Trophoblast cell (in vitro differentiated cells and primary cell): ENCODE measurements at regions not wholly inside any gene's neighbourhood (a gene's known extent, or its start where the extent isn't known, plus 50 kb on each side); places are given as distances from the start of the nearest gene placed in this dataset.

Experiments
- DNase-seq, 2 donors: peaks; one replicate each; pipeline ENCODE4 v3.0.0-alpha.2; 2016
- H2AFZ ChIP-seq: 2 replicates; pipeline ENCODE4 v1.6.1; 2013; ENCODE audit warnings: low read length, moderate library complexity, mild to moderate bottlenecking; ENCODE audit not compliant: insufficient read depth, poor library complexity
- H2AK5ac ChIP-seq: 2 replicates; pipeline ENCODE4 v1.6.1; 2013; ENCODE audit warnings: mild to moderate bottlenecking, low read length
- H2BK120ac ChIP-seq: 2 replicates; pipeline ENCODE4 v1.6.1; 2013; ENCODE audit warnings: low read length, mild to moderate bottlenecking, moderate library complexity; ENCODE audit not compliant: insufficient read depth, poor library complexity
- H2BK12ac ChIP-seq: 2 replicates; pipeline ENCODE4 v1.6.1; 2013; ENCODE audit warnings: mild to moderate bottlenecking, low read length, moderate library complexity
- H2BK5ac ChIP-seq: 2 replicates; pipeline ENCODE4 v1.6.1; 2013; ENCODE audit warnings: low read length, low read depth, moderate library complexity, mild to moderate bottlenecking; ENCODE audit not compliant: poor library complexity
- H3K14ac ChIP-seq: 2 replicates; pipeline ENCODE4 v1.6.1; 2013; ENCODE audit warnings: mild to moderate bottlenecking, low read length
- H3K18ac ChIP-seq: 2 replicates; pipeline ENCODE4 v1.6.1; 2013; ENCODE audit warnings: mild to moderate bottlenecking, low read length
- H3K23ac ChIP-seq: 2 replicates; pipeline ENCODE4 v1.6.1; 2013; ENCODE audit warnings: low read length
- H3K27ac ChIP-seq: 2 replicates; pipeline ENCODE4 v1.5.1; 2013; ENCODE audit warnings: low read depth, mild to moderate bottlenecking, inconsistent platforms, low read length, moderate library complexity
- H3K27me3 ChIP-seq: 2 replicates; pipeline ENCODE4 v1.6.1; 2013; ENCODE audit warnings: inconsistent platforms, mild to moderate bottlenecking, low read length, moderate library complexity; ENCODE audit not compliant: insufficient read depth
- H3K36me3 ChIP-seq, 2 experiments: 1 replicate in 1 of 2; 2 replicates in 1 of 2; pipeline ENCODE4 v1.6.1; 2013; ENCODE audit warnings: low read length in 2 of 2, mild to moderate bottlenecking in 2 of 2, moderate library complexity in 1 of 2; ENCODE audit not compliant: insufficient read depth in 2 of 2, control insufficient read depth in 1 of 2
- H3K4ac ChIP-seq: 2 replicates; pipeline ENCODE4 v1.6.1; 2013; ENCODE audit warnings: low read depth, mild to moderate bottlenecking, low read length, moderate library complexity
- H3K4me1 ChIP-seq, 2 experiments: 1 replicate in 1 of 2; 2 replicates in 1 of 2; pipeline ENCODE4 v1.6.1; 2013; ENCODE audit warnings: low read length in 2 of 2, mild to moderate bottlenecking in 2 of 2, moderate library complexity in 1 of 2; ENCODE audit not compliant: insufficient read depth in 2 of 2, control insufficient read depth in 1 of 2
- H3K4me2 ChIP-seq: 2 replicates; pipeline ENCODE4 v1.6.1; 2013; ENCODE audit warnings: inconsistent platforms, mild to moderate bottlenecking, low read length, moderate library complexity
- H3K4me3 ChIP-seq: 2 replicates; pipeline ENCODE4 v1.5.1; 2013; ENCODE audit warnings: mild to moderate bottlenecking, low read depth, low read length, inconsistent platforms
- H3K79me1 ChIP-seq: one replicate; pipeline ENCODE4 v1.6.1; 2013; ENCODE audit warnings: low read length
- H3K79me2 ChIP-seq: 2 replicates; pipeline ENCODE4 v1.6.1; 2013; ENCODE audit warnings: low read length, mild to moderate bottlenecking; ENCODE audit not compliant: control insufficient read depth, insufficient read depth, poor library complexity
- H3K9ac ChIP-seq: 2 replicates; pipeline ENCODE4 v1.6.1; 2013; ENCODE audit warnings: mild to moderate bottlenecking, low read length
- H3K9me3 ChIP-seq: 2 replicates; pipeline ENCODE4 v1.6.1; 2013; ENCODE audit warnings: low read depth, mild to moderate bottlenecking, control low read depth, inconsistent platforms, low read length; ENCODE audit not compliant: insufficient read depth
- H4K12ac ChIP-seq: 2 replicates; pipeline ENCODE4 v1.6.1; 2013; ENCODE audit warnings: low read depth, mild to moderate bottlenecking, low read length, moderate library complexity
- H4K8ac ChIP-seq: 2 replicates; pipeline ENCODE4 v1.6.1; 2013; ENCODE audit warnings: low read depth, mild to moderate bottlenecking, low read length, moderate library complexity
- H4K91ac ChIP-seq: one replicate; pipeline ENCODE4 v1.6.1; 2013; ENCODE audit warnings: low read depth, mild to moderate bottlenecking, low read length, moderate library complexity
- WGBS: extraction: QIAGEN DNeasy Blood & Tissue Kit; methylation state at CpG from one replicate; pipeline ENCODE4 v1.1.7; 2013; ENCODE audit warnings: missing lambda C conversion rate; ENCODE audit not compliant: insufficient read length, insufficient coverage; ENCODE audit errors: extremely low coverage; 5-methylcytosine and 5-hydroxymethylcytosine counted together

- Histone ChIP-seq H2BK5ac (no peak overlapping the region), H3K4me3 (no peak overlapping the region), H3K14ac (no peak overlapping the region), H4K8ac (no peak overlapping the region), H3K4me2 (no peak overlapping the region), H3K18ac (no peak overlapping the region), H3K23ac (no peak overlapping the region), H2AK5ac (no peak overlapping the region), H3K79me1 (no peaks in the 10 kb centered on the region), H3K27me3 (no peaks in the 10 kb centered on the region), H4K91ac (no peak overlapping the region), H3K27ac (no peak overlapping the region), H4K12ac (no peak overlapping the region), H3K36me3 (no peaks in the 10 kb centered on the region), H3K4me1 (no peaks in the 10 kb centered on the region), H2BK120ac (no peak overlapping the region), H2AFZ (no peak overlapping the region), H3K4ac (no peak overlapping the region), H3K79me2 (no peaks in the 10 kb centered on the region), H3K9ac (no peak overlapping the region), H2BK12ac (no peak overlapping the region), H3K9me3 (no peaks in the 10 kb centered on the region)
- WGBS = no CpG with 5 or more reads among the region's 4 CpGs
- DNase-seq = no peak
Observed at GRCh38 chrX:115909017-115909416, 261.5 kb upstream of the AGTR2 start.

- Histone ChIP-seq H3K18ac (no peak overlapping the region), H3K4me1 (no peaks in the 10 kb centered on the region), H2BK120ac (no peak overlapping the region), H2BK12ac (no peak overlapping the region), H3K4ac (no peak overlapping the region), H3K9ac (no peak overlapping the region), H4K8ac (no peak overlapping the region), H2AFZ (no peak overlapping the region), H3K27ac (no peak overlapping the region), H3K79me1 (no peaks in the 10 kb centered on the region), H3K23ac (no peak overlapping the region), H4K91ac (no peak overlapping the region), H3K4me3 (no peak overlapping the region), H2AK5ac (no peak overlapping the region), H3K36me3 (no peaks in the 10 kb centered on the region), H3K79me2 (no peaks in the 10 kb centered on the region), H3K4me2 (no peak overlapping the region), H3K9me3 (no peaks in the 10 kb centered on the region), H2BK5ac (no peak overlapping the region), H4K12ac (no peak overlapping the region), H3K27me3 (no peaks in the 10 kb centered on the region), H3K14ac (no peak overlapping the region)
- DNase-seq = no peak
- WGBS = no CpG with 5 or more reads among the region's 2 CpGs
Observed at GRCh38 chrX:115911967-115912366, 258.6 kb upstream of the AGTR2 start.

GRCh38 chrX:115912372-115912897, 258.1 kb upstream of the AGTR2 start:
- no peak overlapping the region for H3K14ac ChIP-seq
- no peak overlapping the region for H2BK12ac ChIP-seq
- H3K4me3 ChIP-seq = no peak overlapping the region
- no peaks in the 10 kb centered on the region for H3K79me2 ChIP-seq
- no peak overlapping the region for H4K91ac ChIP-seq
- H3K4me2 ChIP-seq = no peak overlapping the region
- no peak overlapping the region for H2BK5ac ChIP-seq
- no peaks in the 10 kb centered on the region for H3K9me3 ChIP-seq
- no peaks in the 10 kb centered on the region for H3K79me1 ChIP-seq
- H4K12ac ChIP-seq = no peak overlapping the region
- H3K27ac ChIP-seq = no peak overlapping the region
- H3K23ac ChIP-seq = no peak overlapping the region
- H3K4me1 ChIP-seq = no peaks in the 10 kb centered on the region
- no peak overlapping the region for H2AK5ac ChIP-seq
- no peak overlapping the region for H4K8ac ChIP-seq
- H2BK120ac ChIP-seq = no peak overlapping the region
- H2AFZ ChIP-seq = no peak overlapping the region
- no peak overlapping the region for H3K4ac ChIP-seq
- H3K9ac ChIP-seq = no peak overlapping the region
- peak in 1 of 2 donors; percentile 28 for DNase-seq
- WGBS = no CpG with 5 or more reads among the region's 2 CpGs
- no peak overlapping the region for H3K18ac ChIP-seq
- no peaks in the 10 kb centered on the region for H3K36me3 ChIP-seq
- no peaks in the 10 kb centered on the region for H3K27me3 ChIP-seq

GRCh38 chrX:115913575-115913974, 257.0 kb upstream of the AGTR2 start:
- H3K4ac ChIP-seq = no peak overlapping the region
- no peak overlapping the region for H3K18ac ChIP-seq
- H3K9me3 ChIP-seq = no peaks in the 10 kb centered on the region
- H3K27me3 ChIP-seq = no peaks in the 10 kb centered on the region
- H3K36me3 ChIP-seq = no peaks in the 10 kb centered on the region
- H2BK12ac ChIP-seq = no peak overlapping the region
- no peak overlapping the region for H2BK120ac ChIP-seq
- no peak overlapping the region for H2AFZ ChIP-seq
- H3K27ac ChIP-seq = no peak overlapping the region
- no peaks in the 10 kb centered on the region for H3K79me1 ChIP-seq
- H3K79me2 ChIP-seq = no peaks in the 10 kb centered on the region
- no peak overlapping the region for H4K91ac ChIP-seq
- H3K4me1 ChIP-seq = no peaks in the 10 kb centered on the region
- no peak overlapping the region for H3K4me3 ChIP-seq
- H4K12ac ChIP-seq = no peak overlapping the region
- H3K23ac ChIP-seq = no peak overlapping the region
- H2BK5ac ChIP-seq = no peak overlapping the region
- no peak overlapping the region for H4K8ac ChIP-seq
- no peak overlapping the region for H3K9ac ChIP-seq
- H3K4me2 ChIP-seq = no peak overlapping the region
- no peak overlapping the region for H3K14ac ChIP-seq
- DNase-seq = no peak
- H2AK5ac ChIP-seq = no peak overlapping the region
